MM.1S (cell line): ENCODE measurements at regions not wholly inside any gene's neighbourhood (a gene's known extent, or its start where the extent isn't known, plus 50 kb on each side); places are given as distances from the start of the nearest gene placed in this dataset.

Experiments used
- CTCF ChIP-seq: fragments of 300-600 bp; sonication (generic); IDR thresholded peaks from 2 replicates; pipeline ENCODE4 v1.5.1; 2016; ENCODE audit warnings: antibody characterized with exemption, low read length, mixed read lengths
- EZH2 ChIP-seq: fragments of 300-600 bp; sonication (generic); optimal IDR thresholded peaks from 2 replicates; pipeline ENCODE3; 2017; ENCODE audit warnings: low read depth, mild to moderate bottlenecking, antibody characterized with exemption, low read length, mixed read lengths

DNA sequence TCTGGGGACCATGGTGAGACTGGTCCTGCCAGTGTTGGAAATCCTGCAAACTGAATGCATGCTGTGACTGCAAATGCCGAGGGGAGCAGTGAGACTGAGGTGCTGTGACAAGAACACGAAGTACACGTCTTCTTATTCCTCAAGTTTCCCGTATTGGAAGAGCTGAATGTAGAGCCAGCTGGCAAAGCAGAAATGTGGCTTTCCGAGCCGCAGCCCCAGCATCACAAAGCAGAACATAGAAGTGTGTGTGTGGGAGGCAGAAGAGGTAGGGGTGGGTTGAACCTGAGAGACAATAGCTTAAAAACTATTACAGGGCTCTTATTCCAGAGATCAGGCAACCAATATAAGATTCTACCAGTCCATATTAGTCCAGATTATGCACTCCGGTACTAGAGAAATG lies 98.8 kb downstream of the CARTPT start:
- TF ChIP-seq CTCF, result no peak
- no peak for TF ChIP-seq EZH2
